CD4-positive, alpha-beta T cell (primary cell): ENCODE measurements at regions not wholly inside any gene's neighbourhood (a gene's known extent, or its start where the extent isn't known, plus 50 kb on each side); places are given as distances from the start of the nearest gene placed in this dataset.

Experiments used
- ATAC-seq: fragments of 200-7000 bp; cut with Tn5 transposase; one replicate; pipeline ENCODE4 v1.10.0; 2022; ENCODE audit warnings: mild to moderate bottlenecking; ENCODE audit not compliant: poor library complexity
- CTCF ChIA-PET: fragments of 350-600 bp; sonication (Branson Sonifier 250); formaldehyde crosslinking; loops from one replicate; lab custom pipeline; 2021; ENCODE audit warnings: antibody characterized with exemption, inconsistent platforms; lab: Charles Lee
- POLR2A ChIA-PET: fragments of 350-600 bp; sonication (Branson Sonifier 250); formaldehyde crosslinking; loops from one replicate; lab custom pipeline; 2021; ENCODE audit warnings: antibody characterized with exemption, inconsistent platforms; lab: Charles Lee
- DNase-seq, 14 experiments: peaks; one replicate each; pipeline ENCODE4 v3.0.0-alpha.2; 2013 to 2020; ENCODE audit warnings: mixed read lengths in 2 of 14
- H3K27ac ChIP-seq, 2 donors: one replicate each; pipeline versions ENCODE4 v1.5.1 to v1.7.0; 2013; ENCODE audit warnings: low read length in 2 of 2, low read depth in 1 of 2, mild to moderate bottlenecking in 1 of 2
- H3K27me3 ChIP-seq, 2 experiments: 1 replicate in 1 of 2; 2 replicates in 1 of 2; pipeline versions ENCODE4 v1.6.1 to v1.7.0; 2013; ENCODE audit warnings: low read length in 2 of 2, control low read depth in 1 of 2, mild to moderate bottlenecking in 1 of 2, moderate library complexity in 1 of 2; ENCODE audit not compliant: insufficient read depth in 2 of 2, control insufficient read depth in 1 of 2
- H3K36me3 ChIP-seq: one replicate; pipeline ENCODE4 v1.6.1; 2013; ENCODE audit warnings: low read length, control low read depth; ENCODE audit not compliant: insufficient read depth
- H3K4me1 ChIP-seq: one replicate; pipeline ENCODE4 v1.6.1; 2013; ENCODE audit warnings: low read length, control low read depth; ENCODE audit not compliant: insufficient read depth
- H3K4me3 ChIP-seq: one replicate; pipeline ENCODE4 v1.5.1; 2013; ENCODE audit warnings: mild to moderate bottlenecking, low read length, moderate library complexity
- H3K9me3 ChIP-seq, 2 experiments: 1 replicate in 1 of 2; 2 replicates in 1 of 2; pipeline versions ENCODE4 v1.6.1 to v1.7.0; 2013; ENCODE audit warnings: low read length in 2 of 2, mild to moderate bottlenecking in 2 of 2, control low read depth in 1 of 2, moderate library complexity in 1 of 2; ENCODE audit not compliant: control insufficient read depth in 1 of 2, insufficient read depth in 1 of 2
- H3K27ac Mint-ChIP-seq: one replicate; pipeline ENCODE4 v1.8.0; 2020; ENCODE audit warnings: mixed read lengths
- H3K27me3 Mint-ChIP-seq: one replicate; pipeline ENCODE4 v1.8.0; 2021; ENCODE audit warnings: mixed read lengths
- H3K36me3 Mint-ChIP-seq: one replicate; pipeline ENCODE4 v1.8.0; 2021; ENCODE audit warnings: low read depth, mixed read lengths
- H3K4me1 Mint-ChIP-seq: one replicate; pipeline ENCODE4 v1.8.0; 2021; ENCODE audit warnings: low read depth, mixed read lengths
- H3K4me3 Mint-ChIP-seq: one replicate; pipeline ENCODE4 v1.8.0; 2020; ENCODE audit warnings: mild to moderate bottlenecking, mixed read lengths
- H3K9me3 Mint-ChIP-seq: one replicate; pipeline ENCODE4 v1.8.0; 2020; ENCODE audit warnings: mixed read lengths
- intact Hi-C, 2 experiments: fragments of 100-400 bp; cut with DNase I in 1 of 2; cut with micrococcal nuclease in 1 of 2; formaldehyde crosslinking; loops; one replicate each; pipeline versions ENCODE4 v1.15.1 to v1.9.0; 2023 to 2025; cut with DNase I, micrococcal nuclease
- TF ChIP-seq, protein P1 (sequence below): fragments of 200-600 bp; IDR thresholded peaks from one replicate; pipeline ENCODE4 v1.8.0; 2022; ENCODE audit warnings: antibody characterized with exemption, mild to moderate bottlenecking

DNA sequence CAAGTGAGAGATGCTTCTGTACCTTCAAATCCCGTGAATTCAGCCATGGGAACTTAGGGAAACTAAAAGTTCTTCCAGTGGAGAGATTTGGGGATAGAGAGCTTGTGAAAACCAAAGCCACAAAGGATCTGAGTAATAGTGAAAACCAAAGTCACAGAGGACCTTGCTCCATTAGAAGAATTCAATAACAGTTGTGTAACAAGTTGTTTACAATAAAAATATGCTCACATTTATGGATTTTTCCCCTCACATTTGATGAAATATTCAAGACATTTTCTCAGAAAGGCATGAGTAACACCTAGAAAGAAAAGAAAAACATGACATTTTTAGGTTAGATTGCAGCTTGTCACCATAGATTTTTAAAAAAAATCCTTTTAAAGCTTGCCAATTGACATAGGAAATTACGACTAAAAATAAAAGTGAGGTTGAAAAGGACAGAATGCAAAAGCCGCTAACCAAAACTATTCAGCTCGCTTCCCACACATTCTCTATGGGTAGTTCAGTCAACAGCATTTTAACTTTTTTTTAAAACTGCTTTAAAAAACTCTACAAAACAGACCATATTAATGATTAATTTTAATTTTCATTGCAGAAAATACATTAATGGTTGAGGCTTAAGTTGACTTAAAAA is 113.2 kb downstream of the CAND1 start:
- POLR2A ChIA-PET = no interaction called here

DNA sequence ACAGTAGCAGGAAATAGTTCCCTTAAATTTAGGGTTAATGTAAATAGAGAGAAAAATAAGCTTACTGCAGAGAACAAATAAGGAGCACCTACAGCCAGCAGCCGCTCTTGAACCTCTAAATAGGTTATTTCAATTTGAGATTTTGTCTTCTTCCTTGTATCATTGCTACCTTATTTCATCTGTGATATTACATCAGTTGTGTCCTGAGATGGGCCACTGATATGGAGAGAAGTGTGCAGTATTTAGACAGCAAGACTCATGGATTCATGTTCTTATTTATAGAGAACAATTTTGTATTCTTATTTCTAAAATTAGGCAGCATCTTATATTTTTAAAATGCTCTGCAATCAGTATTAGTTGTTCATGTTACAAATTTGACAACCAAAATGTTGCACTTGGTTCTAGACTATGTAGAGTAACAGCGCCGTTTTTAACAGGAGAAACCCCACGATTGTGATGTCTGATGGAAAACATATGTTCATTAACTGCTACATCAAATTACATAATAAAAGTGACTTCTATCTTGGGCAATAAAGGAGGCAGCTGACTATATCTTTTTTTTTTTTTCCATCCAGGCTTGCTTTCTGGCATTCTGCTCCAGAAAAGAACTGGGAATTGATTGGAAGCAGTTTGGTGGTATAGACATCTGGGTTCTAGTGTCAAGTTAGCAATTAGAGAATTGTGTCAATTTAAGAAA is 117.9 kb downstream of the CAND1 start:
- CTCF ChIA-PET = interaction anchor here (0.6 kb wide), 1 partner anchor 9 kb away, joined by 3 read pairs; no protein-coding TSS in a partner anchor
- H3K9me3 Mint-ChIP-seq = no peaks in the 10 kb centered on the region
- H3K4me3 Mint-ChIP-seq = no peak overlapping the region
- no peaks in the 10 kb centered on the region for H3K27me3 ChIP-seq
- no peaks in the 10 kb centered on the region for H3K36me3 Mint-ChIP-seq
- POLR2A ChIA-PET = no interaction called here
- H3K27ac ChIP-seq = no peak overlapping the region
- no peaks in the 10 kb centered on the region for H3K4me1 Mint-ChIP-seq
- TF ChIP-seq, protein P1, sequence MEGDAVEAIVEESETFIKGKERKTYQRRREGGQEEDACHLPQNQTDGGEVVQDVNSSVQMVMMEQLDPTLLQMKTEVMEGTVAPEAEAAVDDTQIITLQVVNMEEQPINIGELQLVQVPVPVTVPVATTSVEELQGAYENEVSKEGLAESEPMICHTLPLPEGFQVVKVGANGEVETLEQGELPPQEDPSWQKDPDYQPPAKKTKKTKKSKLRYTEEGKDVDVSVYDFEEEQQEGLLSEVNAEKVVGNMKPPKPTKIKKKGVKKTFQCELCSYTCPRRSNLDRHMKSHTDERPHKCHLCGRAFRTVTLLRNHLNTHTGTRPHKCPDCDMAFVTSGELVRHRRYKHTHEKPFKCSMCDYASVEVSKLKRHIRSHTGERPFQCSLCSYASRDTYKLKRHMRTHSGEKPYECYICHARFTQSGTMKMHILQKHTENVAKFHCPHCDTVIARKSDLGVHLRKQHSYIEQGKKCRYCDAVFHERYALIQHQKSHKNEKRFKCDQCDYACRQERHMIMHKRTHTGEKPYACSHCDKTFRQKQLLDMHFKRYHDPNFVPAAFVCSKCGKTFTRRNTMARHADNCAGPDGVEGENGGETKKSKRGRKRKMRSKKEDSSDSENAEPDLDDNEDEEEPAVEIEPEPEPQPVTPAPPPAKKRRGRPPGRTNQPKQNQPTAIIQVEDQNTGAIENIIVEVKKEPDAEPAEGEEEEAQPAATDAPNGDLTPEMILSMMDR = no peak
- DNase-seq (no peak), ATAC-seq (no peak)
- H3K9me3 ChIP-seq = no peaks in the 10 kb centered on the region
- H3K27me3 Mint-ChIP-seq = no peaks in the 10 kb centered on the region
- no peak overlapping the region for H3K27ac Mint-ChIP-seq
- H3K4me3 ChIP-seq = no peak overlapping the region
- no peaks in the 10 kb centered on the region for H3K4me1 ChIP-seq
- intact Hi-C loops = no loop called here
- no peaks in the 10 kb centered on the region for H3K36me3 ChIP-seq

More for the DNA sequence above, 113.2 kb downstream of the CAND1 start:
- Mint-ChIP-seq H3K4me1 (no peaks in the 10 kb centered on the region), H3K9me3 (no peaks in the 10 kb centered on the region), H3K4me3 (no peak overlapping the region), H3K27ac (no peak overlapping the region), H3K27me3 (no peaks in the 10 kb centered on the region), H3K36me3 (no peaks in the 10 kb centered on the region)
- Histone ChIP-seq H3K27ac (no peak overlapping the region), H3K4me3 (no peak overlapping the region), H3K9me3 (no peaks in the 10 kb centered on the region), H3K36me3 (no peaks in the 10 kb centered on the region), H3K27me3 (no peaks in the 10 kb centered on the region), H3K4me1 (no peaks in the 10 kb centered on the region)
- TF ChIP-seq, protein P1 = no peak
- DNase-seq = no peak
- CTCF ChIA-PET = no interaction called here
- no peak for ATAC-seq
- intact Hi-C loops = no loop called here

DNA sequence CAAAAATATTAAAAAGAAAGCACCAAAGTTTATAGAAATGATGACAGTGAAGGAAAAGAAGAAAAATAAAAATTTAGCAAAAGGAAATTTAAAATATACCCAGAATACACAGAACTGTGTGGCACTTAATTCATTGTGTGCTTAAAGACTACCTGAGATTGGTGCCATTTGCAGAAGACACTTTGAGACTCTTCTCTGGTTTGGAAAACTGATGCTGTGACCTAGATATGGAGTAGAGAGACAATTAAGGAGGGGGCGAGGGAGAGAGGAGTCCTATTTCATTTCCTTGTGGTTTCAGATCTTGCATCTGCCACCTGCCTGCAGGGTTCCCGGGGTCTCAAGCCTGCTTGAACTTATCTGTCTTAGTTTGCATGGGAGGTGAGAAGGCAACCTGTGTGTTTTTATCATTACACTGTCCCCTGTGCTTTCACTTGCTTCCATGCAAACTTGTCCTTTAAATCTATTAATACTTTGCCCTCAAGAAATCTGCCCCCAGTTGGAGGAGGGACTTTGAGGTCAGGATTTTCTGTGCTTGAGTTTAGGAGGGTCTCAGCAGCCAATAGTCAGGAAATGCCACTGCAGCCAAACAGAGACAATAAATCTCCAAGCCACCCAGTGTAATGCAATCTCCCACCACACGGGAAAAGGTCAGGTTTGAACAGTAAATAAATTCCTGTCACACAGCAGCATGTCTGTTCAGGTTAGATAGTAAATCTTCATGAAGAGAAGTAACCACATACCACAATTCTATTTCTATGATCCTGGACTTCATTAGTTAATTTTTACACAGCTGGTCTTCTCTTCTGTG is 119.4 kb downstream of the CAND1 start:
- DNase-seq = peak in 1 of 14 experiments; percentile 0
- H3K27me3 ChIP-seq = no peaks in the 10 kb centered on the region
- ChIA-PET CTCF (no interaction called here), POLR2A (no interaction called here)
- no peaks in the 10 kb centered on the region for H3K27me3 Mint-ChIP-seq
- no peaks in the 10 kb centered on the region for H3K9me3 ChIP-seq
- H3K4me1 ChIP-seq = no peaks in the 10 kb centered on the region
- no peaks in the 10 kb centered on the region for H3K36me3 Mint-ChIP-seq
- H3K4me1 Mint-ChIP-seq = no peaks in the 10 kb centered on the region
- ATAC-seq = no peak
- intact Hi-C loops = no loop called here
- no peak overlapping the region for H3K4me3 ChIP-seq
- H3K27ac ChIP-seq = no peak overlapping the region
- H3K4me3 Mint-ChIP-seq = no peak overlapping the region
- no peak overlapping the region for H3K27ac Mint-ChIP-seq
- TF ChIP-seq, protein P1 = no peak
- H3K9me3 Mint-ChIP-seq = no peaks in the 10 kb centered on the region
- H3K36me3 ChIP-seq = no peaks in the 10 kb centered on the region
